ENCODE measurements at regions not wholly inside any gene's neighbourhood (a gene's known extent, or its start where the extent isn't known, plus 50 kb on each side); places are given as distances from the start of the nearest gene placed in this dataset.

DNA sequence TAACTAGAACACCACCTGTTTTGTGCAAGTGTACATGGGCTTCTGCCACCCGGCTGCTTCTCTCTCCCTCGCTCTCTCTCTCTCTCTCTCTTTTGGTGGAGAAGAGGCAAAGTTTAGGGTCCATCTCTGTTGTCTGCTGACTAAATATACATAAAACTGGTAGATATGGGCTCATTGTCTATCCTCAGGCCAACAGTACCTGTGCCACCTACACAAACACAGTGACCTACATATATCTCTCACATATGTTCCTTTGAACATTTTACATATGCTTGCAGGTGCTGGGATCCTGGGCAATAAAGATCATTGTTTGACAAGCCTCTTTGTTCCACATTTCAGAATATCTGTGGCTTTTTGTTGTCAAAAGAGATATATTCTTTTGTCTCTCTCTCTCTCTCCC lies 256.3 kb upstream of the KCNH8 start:
- H3K4me1 Mint-ChIP-seq = peaks cover 2 to 19% (median 14%) of the 10 kb centered on the region in 4 donors
- H3K36me3 Mint-ChIP-seq = no peaks in the 10 kb centered on the region
- DNase-seq (no peak), ATAC-seq (peak in 1 of 2 donors; percentile 14)
- H3K27ac Mint-ChIP-seq = peak overlapping the region in 4 of 10 donors; percentile 27 to 70 (median 60)
- no peaks in the 10 kb centered on the region for H3K9me3 Mint-ChIP-seq
- POLR2A ChIA-PET = no interaction called here
- peak overlapping the region in 3 of 10 donors; percentile 2 to 58 (median 38) for H3K4me3 Mint-ChIP-seq
- peaks cover 0 to 10% (median 6%) of the 10 kb centered on the region in 5 donors for H3K27me3 Mint-ChIP-seq

DNA sequence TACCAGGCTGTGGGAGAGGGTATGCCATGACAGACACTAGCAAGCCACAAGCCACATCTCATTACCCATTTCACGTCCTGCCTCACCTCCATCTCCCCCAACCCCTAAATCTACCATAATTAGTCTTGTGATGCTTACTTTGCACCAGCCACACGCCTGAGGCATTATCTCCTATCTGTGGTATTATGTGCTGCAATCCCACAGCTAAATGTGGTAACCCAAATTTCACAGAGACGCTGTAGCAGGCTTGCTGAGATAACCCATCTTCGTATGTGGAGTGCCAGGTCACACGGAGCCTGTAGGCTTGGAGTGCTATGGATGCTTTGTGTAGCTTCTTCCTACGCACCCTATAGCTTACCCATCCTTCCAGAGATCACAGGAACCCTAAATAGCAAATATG lies 256.7 kb upstream of the KCNH8 start:
- POLR2A ChIA-PET = no interaction called here
- Mint-ChIP-seq H3K36me3 (peaks cover 0 to 2% (median 0%) of the 10 kb centered on the region in 3 donors), H3K27ac (peak overlapping the region in 3 of 10 donors; percentile 27 to 63 (median 55)), H3K4me1 (peaks cover 5 to 19% (median 14%) of the 10 kb centered on the region in 4 donors), H3K9me3 (no peaks in the 10 kb centered on the region), H3K27me3 (peaks cover under 1 to 11% (median 8%) of the 10 kb centered on the region in 5 donors), H3K4me3 (peak overlapping the region in 4 of 10 donors; percentile 2 to 58 (median 36))
- DNase-seq (peak in 4 of 10 donors; percentile 0 to 53 (median 32)), ATAC-seq (peak; percentile 39 to 76)

- Mint-ChIP-seq H3K4me3 (no peak overlapping the region), H3K27ac (no peak overlapping the region), H3K9me3 (no peaks in the 10 kb centered on the region), H3K27me3 (peaks cover 2 to 20% (median 10%) of the 10 kb centered on the region in 5 donors), H3K36me3 (peaks cover 0 to 2% (median 0%) of the 10 kb centered on the region in 3 donors), H3K4me1 (peaks cover 6 to 19% (median 14%) of the 10 kb centered on the region in 4 donors)
- ATAC-seq (no peak), DNase-seq (no peak)
- POLR2A ChIA-PET = no interaction called here
Measured at GRCh38 chr3:18890449-18890848, 257.9 kb upstream of the KCNH8 start.

DNA sequence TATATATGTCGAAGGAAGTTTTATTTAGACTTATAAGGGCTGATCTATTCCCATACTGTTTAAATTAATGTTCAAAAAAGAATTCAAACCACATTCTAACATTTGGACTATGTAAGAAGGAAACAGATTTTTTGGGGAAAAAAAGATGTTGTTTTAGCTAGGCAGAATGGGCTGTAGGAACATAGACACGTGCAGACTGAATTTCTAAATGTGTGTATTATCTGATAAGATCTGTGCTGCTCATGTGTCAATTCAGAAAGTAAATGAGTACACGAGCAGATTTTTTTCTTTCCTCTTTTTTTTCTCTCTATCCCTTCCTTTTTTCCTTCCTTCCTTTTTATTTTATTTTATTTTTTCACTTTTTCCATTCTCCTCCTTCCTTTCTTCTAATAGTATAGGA lies 259.5 kb upstream of the KCNH8 start:
- peaks cover 0 to 2% (median 0%) of the 10 kb centered on the region in 3 donors for H3K36me3 Mint-ChIP-seq
- no peak overlapping the region for H3K27ac Mint-ChIP-seq
- no peak overlapping the region for H3K4me3 Mint-ChIP-seq
- ATAC-seq (no peak), DNase-seq (no peak)
- H3K4me1 Mint-ChIP-seq = peaks cover 6 to 19% (median 14%) of the 10 kb centered on the region in 4 donors
- peaks cover 2 to 20% (median 7%) of the 10 kb centered on the region in 5 donors for H3K27me3 Mint-ChIP-seq
- H3K9me3 Mint-ChIP-seq = no peaks in the 10 kb centered on the region
- POLR2A ChIA-PET = no interaction called here

DNA sequence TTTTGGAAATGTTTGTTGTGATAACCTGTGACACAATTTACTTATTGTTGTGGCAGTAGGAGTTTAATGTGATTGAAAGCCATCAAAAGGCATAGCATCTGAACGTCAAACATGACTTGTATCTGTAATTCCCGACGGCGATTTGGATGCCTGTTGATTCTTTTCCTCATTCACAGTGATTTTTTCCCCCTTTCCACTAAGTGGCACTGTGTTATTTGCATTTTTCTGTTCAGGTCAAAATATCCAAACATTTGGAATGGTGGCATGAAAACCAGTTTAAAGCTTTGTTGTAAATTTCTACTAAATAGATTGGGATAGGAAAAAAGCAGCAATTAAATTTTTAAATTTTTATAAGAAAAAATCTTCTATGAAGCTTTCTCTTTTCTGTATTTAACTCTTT lies 259.9 kb upstream of the KCNH8 start:
- DNase-seq = no peak
- POLR2A ChIA-PET = no interaction called here
- Mint-ChIP-seq H3K4me1 (peaks cover 6 to 19% (median 14%) of the 10 kb centered on the region in 4 donors), H3K4me3 (no peak overlapping the region), H3K9me3 (no peaks in the 10 kb centered on the region), H3K27me3 (peaks cover 2 to 20% (median 7%) of the 10 kb centered on the region in 5 donors), H3K36me3 (peaks cover 0 to 2% (median 0%) of the 10 kb centered on the region in 3 donors), H3K27ac (no peak overlapping the region)
- no peak for ATAC-seq

GRCh38 chr3:18886331-18886730 lies 262.0 kb upstream of the KCNH8 start:
- POLR2A ChIA-PET = interaction anchor here (0.7 kb wide), 1 partner anchor 362 kb away, joined by 3 read pairs; no protein-coding TSS in a partner anchor
- no peak overlapping the region for H3K27ac Mint-ChIP-seq
- ATAC-seq (no peak), DNase-seq (no peak)
- peaks cover 0 to 2% (median 0%) of the 10 kb centered on the region in 3 donors for H3K36me3 Mint-ChIP-seq
- H3K4me3 Mint-ChIP-seq = no peak overlapping the region
- peaks cover 3 to 20% (median 7%) of the 10 kb centered on the region in 5 donors for H3K27me3 Mint-ChIP-seq
- H3K4me1 Mint-ChIP-seq = peaks cover 3 to 7% (median 5%) of the 10 kb centered on the region in 4 donors
- peaks cover 0 to 2% (median 0%) of the 10 kb centered on the region in 9 donors for H3K9me3 Mint-ChIP-seq

GRCh38 chr3:18885612-18886011 lies 262.7 kb upstream of the KCNH8 start:
- H3K36me3 Mint-ChIP-seq = peaks cover 0 to 2% (median 0%) of the 10 kb centered on the region in 3 donors
- H3K9me3 Mint-ChIP-seq = peaks cover 0 to 5% (median 0%) of the 10 kb centered on the region in 9 donors
- DNase-seq (no peak), ATAC-seq (no peak)
- H3K27me3 Mint-ChIP-seq = peaks cover 3 to 20% (median 7%) of the 10 kb centered on the region in 5 donors
- H3K4me1 Mint-ChIP-seq = peaks cover 0 to 7% (median under 1%) of the 10 kb centered on the region in 4 donors
- POLR2A ChIA-PET = interaction anchor here (0.7 kb wide), 1 partner anchor 361 kb away, joined by 3 read pairs; no protein-coding TSS in a partner anchor
- H3K4me3 Mint-ChIP-seq = no peak overlapping the region
- H3K27ac Mint-ChIP-seq = no peak overlapping the region

GRCh38 chr3:18883571-18883970 lies 264.7 kb upstream of the KCNH8 start:
- Mint-ChIP-seq H3K27me3 (peaks cover 3 to 20% (median 3%) of the 10 kb centered on the region in 5 donors), H3K4me1 (peaks cover 0 to 10% (median 0%) of the 10 kb centered on the region in 4 donors), H3K9me3 (peaks cover 0 to 5% (median 0%) of the 10 kb centered on the region in 9 donors), H3K4me3 (no peak overlapping the region), H3K27ac (no peak overlapping the region), H3K36me3 (peaks cover 0 to 2% (median 0%) of the 10 kb centered on the region in 3 donors)
- no peak for DNase-seq
- POLR2A ChIA-PET = no interaction called here
- no peak for ATAC-seq

DNA sequence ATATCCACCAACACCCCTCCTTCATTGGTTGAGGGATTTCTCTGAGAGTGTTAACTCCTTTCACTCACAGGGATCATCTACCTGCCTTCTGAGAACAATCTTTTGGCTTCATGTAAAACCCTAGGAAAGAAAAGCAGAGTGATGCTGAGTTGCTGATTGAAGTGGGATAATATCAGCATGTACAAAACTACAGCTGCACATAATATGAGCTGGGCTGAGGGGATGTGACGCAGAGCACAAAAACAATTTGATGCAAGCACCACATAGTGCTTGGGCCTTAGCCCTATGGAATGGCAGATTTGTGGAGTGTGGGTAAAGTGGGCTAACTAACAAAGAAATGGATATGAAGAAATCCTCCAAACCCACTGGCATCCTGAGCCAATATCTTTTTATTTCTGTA lies 267.6 kb upstream of the KCNH8 start:
- peaks cover 0 to 5% (median 0%) of the 10 kb centered on the region in 9 donors for H3K9me3 Mint-ChIP-seq
- no peak for DNase-seq
- POLR2A ChIA-PET = no interaction called here
- H3K36me3 Mint-ChIP-seq = no peaks in the 10 kb centered on the region
- H3K4me1 Mint-ChIP-seq = peaks cover 0 to 4% (median 0%) of the 10 kb centered on the region in 4 donors
- no peak overlapping the region for H3K4me3 Mint-ChIP-seq
- no peak for ATAC-seq
- peaks cover 0 to 3% (median 0%) of the 10 kb centered on the region in 5 donors for H3K27me3 Mint-ChIP-seq
- H3K27ac Mint-ChIP-seq = no peak overlapping the region

- H3K27ac Mint-ChIP-seq = no peak overlapping the region
- peaks cover 0 to 3% (median under 1%) of the 10 kb centered on the region in 4 donors for H3K4me1 Mint-ChIP-seq
- no peak for ATAC-seq
- peaks cover 0 to 9% (median 0%) of the 10 kb centered on the region in 9 donors for H3K9me3 Mint-ChIP-seq
- no peak for DNase-seq
- POLR2A ChIA-PET = no interaction called here
- no peaks in the 10 kb centered on the region for H3K27me3 Mint-ChIP-seq
- H3K36me3 Mint-ChIP-seq = no peaks in the 10 kb centered on the region
- H3K4me3 Mint-ChIP-seq = no peak overlapping the region
Measured at GRCh38 chr3:18872466-18872865, 275.8 kb upstream of the KCNH8 start.

DNA sequence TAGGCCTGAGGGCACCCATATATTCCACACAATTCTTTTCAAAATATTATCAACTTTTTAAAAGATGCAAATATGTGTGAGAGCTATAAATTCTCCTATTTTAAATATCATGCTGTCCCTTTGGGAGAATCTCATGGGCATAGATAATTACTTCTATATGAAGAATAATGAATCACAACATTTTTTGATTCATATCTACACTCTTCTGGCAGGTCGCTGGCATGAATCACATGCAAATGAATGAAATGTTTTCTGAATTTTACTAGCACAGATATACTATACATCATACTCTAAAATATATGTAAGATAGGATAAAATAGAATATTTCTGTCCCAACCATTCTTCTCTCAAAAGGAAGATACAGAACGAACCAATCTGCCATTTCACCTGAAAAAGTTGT lies 277.7 kb upstream of the KCNH8 start:
- Mint-ChIP-seq H3K27me3 (no peaks in the 10 kb centered on the region), H3K27ac (no peak overlapping the region), H3K36me3 (no peaks in the 10 kb centered on the region), H3K4me1 (peaks cover 0 to 3% (median under 1%) of the 10 kb centered on the region in 4 donors), H3K4me3 (no peak overlapping the region), H3K9me3 (peaks cover 0 to 9% (median 0%) of the 10 kb centered on the region in 9 donors)
- ATAC-seq (no peak), DNase-seq (no peak)
- POLR2A ChIA-PET = no interaction called here

GRCh38 chr3:18870074-18870640 lies 278.2 kb upstream of the KCNH8 start:
- no peaks in the 10 kb centered on the region for H3K36me3 Mint-ChIP-seq
- H3K27me3 Mint-ChIP-seq = no peaks in the 10 kb centered on the region
- no peak overlapping the region for H3K4me3 Mint-ChIP-seq
- no peak overlapping the region for H3K27ac Mint-ChIP-seq
- no peak for DNase-seq
- H3K9me3 Mint-ChIP-seq = peaks cover 0 to 9% (median 0%) of the 10 kb centered on the region in 9 donors
- no peak for ATAC-seq
- H3K4me1 Mint-ChIP-seq = peaks cover 0 to 3% (median under 1%) of the 10 kb centered on the region in 4 donors
- POLR2A ChIA-PET = no interaction called here

DNA sequence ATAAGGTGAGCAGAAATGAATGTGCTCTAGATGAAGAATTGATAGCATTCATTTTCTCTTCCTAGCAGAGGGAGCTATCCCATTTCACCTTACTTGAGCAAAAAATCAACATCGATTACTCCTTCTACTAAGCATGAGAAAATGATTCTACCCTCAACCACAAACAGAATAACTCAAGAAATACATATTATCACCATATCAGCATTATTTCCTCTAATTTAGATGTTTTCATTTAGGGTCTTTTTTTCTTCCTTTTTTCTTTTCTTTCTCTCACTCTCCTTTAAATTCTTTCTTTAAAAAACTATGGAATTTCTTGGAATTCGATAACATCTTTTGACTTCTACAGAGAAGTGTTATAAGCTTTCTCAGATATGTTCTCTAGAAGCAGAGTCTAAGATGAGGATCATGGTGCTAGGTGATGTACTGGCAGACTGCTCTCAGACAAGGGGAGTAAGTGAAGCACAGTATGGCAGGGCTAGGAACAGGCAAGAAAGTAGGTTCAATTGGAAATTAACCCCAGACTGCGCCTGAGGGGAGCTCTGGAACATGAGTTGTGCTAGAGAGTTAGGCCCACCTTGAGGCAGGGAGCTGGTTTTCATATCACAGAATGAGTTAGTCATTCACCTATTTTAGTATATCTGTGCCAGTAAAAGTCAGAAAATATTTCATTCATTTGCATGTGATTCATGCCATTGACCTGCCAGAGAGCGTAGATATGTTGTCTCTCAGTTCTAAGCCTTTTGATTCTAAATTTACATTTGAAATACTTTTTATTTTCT lies 279.2 kb upstream of the KCNH8 start:
- POLR2A ChIA-PET = no interaction called here

More for the DNA sequence above, 279.2 kb upstream of the KCNH8 start:
- H3K27ac Mint-ChIP-seq = no peak overlapping the region
- DNase-seq (no peak), ATAC-seq (no peak)
- H3K27me3 Mint-ChIP-seq = peaks cover 0 to 1% (median 0%) of the 10 kb centered on the region in 5 donors
- no peak overlapping the region for H3K4me3 Mint-ChIP-seq
- H3K9me3 Mint-ChIP-seq = peaks cover 0 to 9% (median 0%) of the 10 kb centered on the region in 9 donors
- no peaks in the 10 kb centered on the region for H3K36me3 Mint-ChIP-seq
- no peaks in the 10 kb centered on the region for H3K4me1 Mint-ChIP-seq

Data from naive thymus-derived CD8-positive, alpha-beta T cell (primary cell).